H9 (cell line): ENCODE measurements at regions not wholly inside any gene's neighbourhood (a gene's known extent, or its start where the extent isn't known, plus 50 kb on each side); places are given as distances from the start of the nearest gene placed in this dataset.

Source experiments
- DNase-seq: peaks from one replicate; pipeline ENCODE4 v3.0.0-alpha.2; 2017
- H2AFZ ChIP-seq: one replicate; pipeline ENCODE4 v1.6.1; 2013; ENCODE audit warnings: mild to moderate bottlenecking, low read length, control low read depth, moderate library complexity
- H2AK5ac ChIP-seq: 2 replicates; pipeline ENCODE4 v1.6.1; 2013; ENCODE audit warnings: low read length, control low read depth, mixed read lengths; ENCODE audit not compliant: insufficient read length
- H2BK120ac ChIP-seq: one replicate; pipeline ENCODE4 v1.6.1; 2013; ENCODE audit warnings: low read depth, mild to moderate bottlenecking, low read length, control low read depth, inconsistent platforms; ENCODE audit not compliant: poor library complexity, severe bottlenecking
- H2BK12ac ChIP-seq: 2 replicates; pipeline ENCODE4 v1.6.1; 2013; ENCODE audit warnings: low read length, control low read depth, mixed read lengths, low read depth; ENCODE audit not compliant: insufficient read length
- H2BK15ac ChIP-seq: 2 replicates; pipeline ENCODE4 v1.6.1; 2013; ENCODE audit warnings: low read depth, low read length, control low read depth
- H2BK20ac ChIP-seq: one replicate; pipeline ENCODE4 v1.6.1; 2013; ENCODE audit warnings: low read depth, mild to moderate bottlenecking, low read length, control low read depth, inconsistent platforms; ENCODE audit not compliant: poor library complexity, severe bottlenecking
- H2BK5ac ChIP-seq: 2 replicates; pipeline ENCODE4 v1.6.1; 2013; ENCODE audit warnings: low read length, control low read depth, mixed read lengths; ENCODE audit not compliant: insufficient read length
- H3K14ac ChIP-seq: 2 replicates; pipeline ENCODE4 v1.6.1; 2013; ENCODE audit warnings: low read length, control low read depth; ENCODE audit not compliant: insufficient read depth
- H3K18ac ChIP-seq: 2 replicates; pipeline ENCODE4 v1.6.1; 2013; ENCODE audit warnings: low read depth, mild to moderate bottlenecking, mixed read lengths, low read length, control low read depth; ENCODE audit not compliant: insufficient read length
- H3K23ac ChIP-seq: 2 replicates; pipeline ENCODE4 v1.6.1; 2013; ENCODE audit warnings: low read length, control low read depth, mixed read lengths, low read depth; ENCODE audit not compliant: insufficient read length
- H3K23me2 ChIP-seq: 2 replicates; pipeline ENCODE4 v1.6.1; 2013; ENCODE audit warnings: low read depth, mild to moderate bottlenecking, mixed read lengths, low read length, control low read depth; ENCODE audit not compliant: insufficient read length, poor library complexity, severe bottlenecking
- H3K27ac ChIP-seq: 2 replicates; pipeline ENCODE4 v1.5.1; 2013; ENCODE audit warnings: low read length, control low read depth, mixed read lengths, low read depth; ENCODE audit not compliant: insufficient read length
- H3K27me3 ChIP-seq: 2 replicates; pipeline ENCODE4 v1.6.1; 2013; ENCODE audit warnings: low read length, control low read depth, inconsistent platforms; ENCODE audit not compliant: insufficient read depth
- H3K4ac ChIP-seq: 2 replicates; pipeline ENCODE4 v1.6.1; 2013; ENCODE audit warnings: low read depth, mild to moderate bottlenecking, control low read depth, inconsistent platforms, low read length, moderate library complexity
- H3K4me1 ChIP-seq: 2 replicates; pipeline ENCODE4 v1.6.1; 2013; ENCODE audit warnings: low read length, control low read depth, inconsistent platforms; ENCODE audit not compliant: insufficient read depth
- H3K4me2 ChIP-seq: 2 replicates; pipeline ENCODE4 v1.6.1; 2013; ENCODE audit warnings: low read length, control low read depth, mixed read lengths; ENCODE audit not compliant: insufficient read length, insufficient read depth
- H3K56ac ChIP-seq: 2 replicates; pipeline ENCODE4 v1.6.1; 2013; ENCODE audit warnings: low read depth, mild to moderate bottlenecking, mixed read lengths, low read length, control low read depth; ENCODE audit not compliant: insufficient read length
- H3K79me1 ChIP-seq: 2 replicates; pipeline ENCODE4 v1.6.1; 2013; ENCODE audit warnings: low read depth, mild to moderate bottlenecking, moderate library complexity, low read length, control low read depth, inconsistent platforms; ENCODE audit not compliant: insufficient read depth, poor library complexity, severe bottlenecking
- H3K79me2 ChIP-seq: 2 replicates; pipeline ENCODE4 v1.6.1; 2013; ENCODE audit warnings: low read length, control low read depth, inconsistent platforms; ENCODE audit not compliant: insufficient read depth
- H3K9ac ChIP-seq: 2 replicates; pipeline ENCODE4 v1.6.1; 2013; ENCODE audit warnings: low read length, control low read depth, mixed read lengths; ENCODE audit not compliant: insufficient read length; ENCODE audit errors: extremely low read depth
- H3K9me3 ChIP-seq: one replicate; pipeline ENCODE4 v1.6.1; 2013; ENCODE audit warnings: low read depth, low read length, inconsistent platforms; ENCODE audit not compliant: control insufficient read depth
- H3T11ph ChIP-seq: one replicate; pipeline ENCODE4 v1.6.1; 2013; ENCODE audit warnings: mild to moderate bottlenecking, low read length, control low read depth, inconsistent platforms
- H4K20me1 ChIP-seq: one replicate; pipeline ENCODE4 v1.6.1; 2013; ENCODE audit not compliant: control insufficient read depth, insufficient read length, insufficient read depth
- H4K5ac ChIP-seq: 2 replicates; pipeline ENCODE4 v1.6.1; 2013; ENCODE audit warnings: low read depth, mild to moderate bottlenecking, mixed read lengths, low read length, control low read depth; ENCODE audit not compliant: insufficient read length
- H4K8ac ChIP-seq: replicated peaks from 2 replicates; pipeline ENCODE4 v1.6.1; 2013; ENCODE audit warnings: low read length, control low read depth, mixed read lengths, low read depth; ENCODE audit not compliant: insufficient read length
- H4K91ac ChIP-seq: 2 replicates; pipeline ENCODE4 v1.6.1; 2013; ENCODE audit warnings: low read depth, mild to moderate bottlenecking, moderate library complexity, mixed read lengths, low read length, control low read depth; ENCODE audit not compliant: insufficient read length
- H3K27ac Mint-ChIP-seq, 3 experiments: 2 replicates in 2 of 3; 3 replicates in 1 of 3; pipeline ENCODE4 v1.8.0; 2020 to 2021; ENCODE audit warnings: mixed read lengths in 3 of 3, mild to moderate bottlenecking in 1 of 3, moderate library complexity in 1 of 3
- H3K27me3 Mint-ChIP-seq: 2 replicates; pipeline ENCODE4 v1.8.0; 2021; ENCODE audit warnings: low read depth, mild to moderate bottlenecking, moderate library complexity, mixed read lengths
- H3K36me3 Mint-ChIP-seq, 3 experiments: 2 replicates in 2 of 3; 3 replicates in 1 of 3; pipeline ENCODE4 v1.8.0; 2020 to 2021; ENCODE audit warnings: low read depth in 3 of 3, mixed read lengths in 3 of 3; ENCODE audit not compliant: insufficient read depth in 1 of 3
- H3K4me1 Mint-ChIP-seq, 2 experiments: 2 replicates each; pipeline ENCODE4 v1.8.0; 2020; ENCODE audit warnings: mixed read lengths in 2 of 2
- H3K4me3 Mint-ChIP-seq, 2 experiments: 2 replicates in 1 of 2; 3 replicates in 1 of 2; pipeline ENCODE4 v1.8.0; 2020 to 2021; ENCODE audit warnings: mild to moderate bottlenecking in 2 of 2, mixed read lengths in 2 of 2, moderate library complexity in 1 of 2
- H3K9me3 Mint-ChIP-seq, 2 experiments: 2 replicates in 1 of 2; 3 replicates in 1 of 2; pipeline ENCODE4 v1.8.0; 2020; ENCODE audit warnings: mild to moderate bottlenecking in 2 of 2, mixed read lengths in 2 of 2, moderate library complexity in 1 of 2
- WGBS: extraction: QIAGEN DNeasy Blood & Tissue Kit; methylation state at CpG from one replicate; pipeline ENCODE4 v1.1.7; 2013; ENCODE audit warnings: missing lambda C conversion rate, low lambda C conversion rate, mixed read lengths; ENCODE audit not compliant: insufficient read length; ENCODE audit errors: extremely low coverage; 5-methylcytosine and 5-hydroxymethylcytosine counted together
- TF ChIP-seq, protein P1 (sequence below): fragments of 200-600 bp; sonication (generic); conservative IDR thresholded peaks from 3 replicates; pipeline ENCODE4 v1.8.0; 2021; ENCODE audit warnings: antibody characterized with exemption, mild to moderate bottlenecking

- peaks cover 2% of the 10 kb centered on the region for H3K27me3 Mint-ChIP-seq
Measured at GRCh38 chr3:151563305-151563704, 102.4 kb upstream of the IGSF10 start.

More at GRCh38 chr3:151563305-151563704, 102.4 kb upstream of the IGSF10 start:
- no CpG with 5 or more reads among the region's 2 CpGs for WGBS
- Histone ChIP-seq H3T11ph (no peak overlapping the region), H3K14ac (no peak overlapping the region), H4K91ac (no peak overlapping the region), H3K18ac (no peak overlapping the region), H3K79me2 (no peaks in the 10 kb centered on the region), H3K56ac (no peak overlapping the region), H3K23ac (no peak overlapping the region), H3K27ac (no peak overlapping the region), H3K23me2 (no peaks in the 10 kb centered on the region), H4K5ac (no peak overlapping the region), H2AFZ (no peak overlapping the region), H2AK5ac (no peak overlapping the region), H3K9me3 (no peaks in the 10 kb centered on the region), H3K4me1 (peaks cover 3% of the 10 kb centered on the region; the same call in 1 of the 2 replicates), H2BK20ac (no peak overlapping the region), H4K8ac (no peak overlapping the region), H3K4ac (no peak overlapping the region), H2BK120ac (no peak overlapping the region), H2BK15ac (no peak overlapping the region), H3K4me2 (no peak overlapping the region), H3K79me1 (no peaks in the 10 kb centered on the region), H3K9ac (no peak overlapping the region), H4K20me1 (no peaks in the 10 kb centered on the region), H2BK5ac (no peak overlapping the region), H3K27me3 (no peaks in the 10 kb centered on the region), H2BK12ac (no peak overlapping the region)
- no peak overlapping the region; a peak in 1 of 7 replicates for H3K27ac Mint-ChIP-seq
- TF ChIP-seq, protein P1, sequence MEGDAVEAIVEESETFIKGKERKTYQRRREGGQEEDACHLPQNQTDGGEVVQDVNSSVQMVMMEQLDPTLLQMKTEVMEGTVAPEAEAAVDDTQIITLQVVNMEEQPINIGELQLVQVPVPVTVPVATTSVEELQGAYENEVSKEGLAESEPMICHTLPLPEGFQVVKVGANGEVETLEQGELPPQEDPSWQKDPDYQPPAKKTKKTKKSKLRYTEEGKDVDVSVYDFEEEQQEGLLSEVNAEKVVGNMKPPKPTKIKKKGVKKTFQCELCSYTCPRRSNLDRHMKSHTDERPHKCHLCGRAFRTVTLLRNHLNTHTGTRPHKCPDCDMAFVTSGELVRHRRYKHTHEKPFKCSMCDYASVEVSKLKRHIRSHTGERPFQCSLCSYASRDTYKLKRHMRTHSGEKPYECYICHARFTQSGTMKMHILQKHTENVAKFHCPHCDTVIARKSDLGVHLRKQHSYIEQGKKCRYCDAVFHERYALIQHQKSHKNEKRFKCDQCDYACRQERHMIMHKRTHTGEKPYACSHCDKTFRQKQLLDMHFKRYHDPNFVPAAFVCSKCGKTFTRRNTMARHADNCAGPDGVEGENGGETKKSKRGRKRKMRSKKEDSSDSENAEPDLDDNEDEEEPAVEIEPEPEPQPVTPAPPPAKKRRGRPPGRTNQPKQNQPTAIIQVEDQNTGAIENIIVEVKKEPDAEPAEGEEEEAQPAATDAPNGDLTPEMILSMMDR, result no peak
- peaks cover 16 to 18% of the 10 kb centered on the region in 2 experiments for H3K4me1 Mint-ChIP-seq
- no peak overlapping the region for H3K4me3 Mint-ChIP-seq
- no peak for DNase-seq
- H3K36me3 Mint-ChIP-seq, result peaks cover 0 to 2% (median 0%) of the 10 kb centered on the region in 3 experiments; a peak in 1 of 7 replicates
- no peaks in the 10 kb centered on the region for H3K9me3 Mint-ChIP-seq
